Hepatocyte (in vitro differentiated cells): ENCODE measurements at regions not wholly inside any gene's neighbourhood (a gene's known extent, or its start where the extent isn't known, plus 50 kb on each side); places are given as distances from the start of the nearest gene placed in this dataset.
"Not testable (repeated sequence)": the region's sequence is repeated elsewhere in the genome, so short reads cannot be mapped to it uniquely, and the experiment has no call there.

Source experiments
- EZH2 ChIP-seq: fragments of 200-600 bp; sonication (generic); IDR thresholded peaks from 2 replicates; pipeline ENCODE4 v1.6.1; 2016; ENCODE audit warnings: antibody characterized with exemption, mild to moderate bottlenecking, borderline replicate concordance
- EZH2phosphoT487 ChIP-seq: fragments of 200-600 bp; sonication (generic); IDR thresholded peaks from one replicate; pipeline ENCODE4 v1.6.1; 2018; ENCODE audit warnings: antibody characterized with exemption, mild to moderate bottlenecking, low read depth, moderate library complexity; ENCODE audit not compliant: unreplicated experiment, severe bottlenecking
- TF ChIP-seq, protein P1 (sequence below): fragments of 200-600 bp; sonication (generic); IDR thresholded peaks from 2 replicates; pipeline ENCODE4 v1.5.1; 2016; ENCODE audit warnings: antibody characterized with exemption, mild to moderate bottlenecking; ENCODE audit not compliant: poor library complexity

DNA sequence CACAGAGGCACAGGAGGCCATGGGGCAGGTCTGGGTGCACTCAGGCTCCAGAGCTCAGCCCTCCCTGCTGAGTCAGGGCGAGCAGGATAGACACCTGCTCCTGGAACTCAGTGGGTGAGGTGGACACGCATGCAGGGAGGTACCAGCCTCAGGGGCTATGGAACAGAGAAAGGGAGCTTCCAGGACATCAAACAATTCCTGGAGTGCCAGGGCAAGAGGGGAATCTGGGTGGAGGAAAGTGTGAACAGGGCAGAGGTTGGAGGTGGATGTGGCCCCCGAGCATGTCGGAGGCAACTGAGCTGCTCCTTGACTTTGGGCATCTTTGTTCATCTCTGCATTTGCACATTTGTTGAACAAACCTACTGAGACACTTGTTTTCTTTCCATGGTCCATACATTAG, 2881.5 kb downstream of the RPIA start:
- not testable (repeated sequence) for TF ChIP-seq EZH2, EZH2phosphoT487
- TF ChIP-seq, protein P1, sequence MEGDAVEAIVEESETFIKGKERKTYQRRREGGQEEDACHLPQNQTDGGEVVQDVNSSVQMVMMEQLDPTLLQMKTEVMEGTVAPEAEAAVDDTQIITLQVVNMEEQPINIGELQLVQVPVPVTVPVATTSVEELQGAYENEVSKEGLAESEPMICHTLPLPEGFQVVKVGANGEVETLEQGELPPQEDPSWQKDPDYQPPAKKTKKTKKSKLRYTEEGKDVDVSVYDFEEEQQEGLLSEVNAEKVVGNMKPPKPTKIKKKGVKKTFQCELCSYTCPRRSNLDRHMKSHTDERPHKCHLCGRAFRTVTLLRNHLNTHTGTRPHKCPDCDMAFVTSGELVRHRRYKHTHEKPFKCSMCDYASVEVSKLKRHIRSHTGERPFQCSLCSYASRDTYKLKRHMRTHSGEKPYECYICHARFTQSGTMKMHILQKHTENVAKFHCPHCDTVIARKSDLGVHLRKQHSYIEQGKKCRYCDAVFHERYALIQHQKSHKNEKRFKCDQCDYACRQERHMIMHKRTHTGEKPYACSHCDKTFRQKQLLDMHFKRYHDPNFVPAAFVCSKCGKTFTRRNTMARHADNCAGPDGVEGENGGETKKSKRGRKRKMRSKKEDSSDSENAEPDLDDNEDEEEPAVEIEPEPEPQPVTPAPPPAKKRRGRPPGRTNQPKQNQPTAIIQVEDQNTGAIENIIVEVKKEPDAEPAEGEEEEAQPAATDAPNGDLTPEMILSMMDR: not testable (repeated sequence)
